GM19463 (cell line): ENCODE measurements at regions not wholly inside any gene's neighbourhood (a gene's known extent, or its start where the extent isn't known, plus 50 kb on each side); places are given as distances from the start of the nearest gene placed in this dataset.

Experiments
- ATAC-seq: cut with Tn5 transposase; IDR thresholded peaks from one replicate; pipeline ENCODE4 v1.9.1; 2021; ENCODE audit warnings: mild to moderate bottlenecking, moderate library complexity; ENCODE audit not compliant: unreplicated experiment

DNA sequence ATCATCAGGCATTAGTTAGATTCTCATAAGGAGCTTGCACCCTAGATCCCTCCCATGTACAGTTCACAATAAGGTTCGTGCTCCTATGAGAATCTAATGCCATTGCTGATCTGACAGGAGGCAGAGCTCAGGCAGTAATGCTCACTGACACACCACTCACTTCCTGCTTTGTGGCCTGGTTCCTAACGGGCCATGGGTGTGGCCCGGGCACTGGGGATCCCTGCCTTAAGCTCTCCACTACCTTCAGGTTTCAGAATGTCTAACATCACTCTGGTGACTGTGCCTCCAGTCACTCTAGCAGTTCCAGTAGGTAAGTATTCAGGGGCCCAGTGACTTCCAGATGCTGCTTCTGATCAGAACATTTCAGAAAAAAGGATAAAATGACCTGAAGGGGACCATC is 152.4 kb downstream of the LRRC70 start:
- ATAC-seq: peak; percentile 75

DNA sequence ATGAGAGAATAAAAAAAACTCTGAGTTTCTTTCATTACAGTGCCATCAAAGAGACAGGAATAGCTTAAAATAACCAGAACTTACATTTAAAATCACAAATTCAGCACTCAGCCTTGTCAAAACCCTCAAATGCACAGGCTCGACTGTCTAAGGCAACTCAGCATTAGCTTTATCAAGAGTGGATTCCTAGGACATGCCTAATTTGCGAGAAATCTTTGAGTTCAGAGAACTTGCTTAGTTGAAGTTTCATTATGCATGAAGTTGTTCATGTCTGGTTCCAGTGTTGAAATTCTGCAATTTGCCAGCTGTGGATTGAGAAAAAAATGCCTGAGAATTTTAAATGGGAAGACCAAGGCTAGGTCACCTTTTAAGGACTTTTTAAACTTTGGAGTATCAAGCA is 151.1 kb downstream of the LRRC70 start:
- no peak for ATAC-seq

DNA sequence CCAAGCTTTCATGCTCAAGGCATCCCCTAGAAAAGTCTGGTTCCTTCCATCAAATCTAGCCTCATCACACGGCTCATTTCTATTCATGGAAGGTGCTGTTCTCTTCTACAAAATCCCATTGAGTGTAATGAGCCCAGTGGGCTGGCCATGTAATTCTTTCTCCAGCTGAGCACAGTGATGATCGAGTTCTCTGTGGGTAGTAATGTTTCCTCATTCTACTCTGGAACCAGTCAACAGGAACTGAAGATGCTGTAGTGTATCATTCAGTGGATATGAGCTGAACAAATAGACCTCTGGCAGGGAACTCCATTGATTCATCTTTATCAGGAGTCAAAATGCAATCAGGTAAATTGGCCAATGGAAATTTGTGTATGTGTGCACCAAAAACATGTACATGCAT is 149.2 kb downstream of the LRRC70 start:
- ATAC-seq: no peak

DNA sequence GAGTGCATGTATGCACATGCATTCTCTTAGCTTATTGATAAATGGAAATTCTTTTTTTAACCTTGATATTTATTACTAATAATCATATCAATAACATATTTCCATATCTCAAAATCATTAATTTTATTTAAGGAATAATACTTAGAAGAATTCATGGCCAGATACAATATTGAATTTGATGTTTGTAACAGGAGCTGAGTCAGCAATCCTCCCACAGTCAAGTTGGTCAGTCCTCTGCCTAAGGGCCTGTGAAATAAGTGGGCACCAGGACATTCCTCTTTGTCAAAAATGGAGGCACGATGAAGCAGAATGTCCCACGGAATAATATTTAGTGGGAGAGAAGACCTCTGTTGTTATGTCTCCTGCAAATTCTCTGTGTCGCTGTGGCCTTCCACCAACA is 148.6 kb downstream of the LRRC70 start:
- ATAC-seq: no peak

DNA sequence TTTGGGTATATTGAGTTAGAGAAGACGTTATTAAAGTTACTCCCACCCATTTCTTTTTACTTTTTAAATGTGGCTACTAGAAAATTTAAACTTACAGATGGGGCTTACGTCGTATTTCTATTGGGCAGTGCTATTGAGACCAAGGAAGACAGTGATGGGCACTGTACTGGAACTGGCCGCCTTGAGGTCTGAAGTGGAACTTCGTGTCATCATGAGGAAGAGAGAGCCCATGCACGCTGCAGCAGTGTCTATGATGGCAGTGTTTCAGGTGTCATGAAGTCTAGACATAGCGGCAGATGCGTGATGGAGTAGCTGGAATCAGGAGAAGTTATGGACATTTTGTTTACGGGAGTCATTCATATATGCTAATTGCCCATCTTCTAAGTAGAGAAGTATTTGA is 143.7 kb downstream of the LRRC70 start:
- ATAC-seq: no peak

DNA sequence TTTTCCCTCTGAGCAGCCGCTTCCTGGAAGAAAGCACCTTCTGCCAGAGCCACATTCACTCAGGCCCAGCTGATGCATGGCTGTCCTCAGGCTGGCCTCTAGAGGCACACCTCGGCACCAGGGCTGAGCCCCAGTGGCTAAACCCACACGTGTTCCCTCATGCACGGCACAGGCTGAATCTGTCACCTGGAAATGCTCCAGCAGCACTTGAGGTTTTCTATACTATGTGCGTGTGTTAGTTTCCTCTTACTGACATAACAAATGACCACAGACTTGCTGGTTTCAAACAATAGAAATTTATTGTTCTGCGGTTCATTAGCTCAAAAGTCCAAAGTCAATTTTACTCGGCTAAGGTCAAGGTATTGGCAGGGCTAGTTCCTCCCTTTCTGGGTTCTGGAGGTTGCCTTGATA is 141.4 kb downstream of the LRRC70 start:
- ATAC-seq: peak; percentile 99

- no peak for ATAC-seq
Measured at GRCh38 chr5:62719061-62719720, 140.6 kb downstream of the LRRC70 start.

DNA sequence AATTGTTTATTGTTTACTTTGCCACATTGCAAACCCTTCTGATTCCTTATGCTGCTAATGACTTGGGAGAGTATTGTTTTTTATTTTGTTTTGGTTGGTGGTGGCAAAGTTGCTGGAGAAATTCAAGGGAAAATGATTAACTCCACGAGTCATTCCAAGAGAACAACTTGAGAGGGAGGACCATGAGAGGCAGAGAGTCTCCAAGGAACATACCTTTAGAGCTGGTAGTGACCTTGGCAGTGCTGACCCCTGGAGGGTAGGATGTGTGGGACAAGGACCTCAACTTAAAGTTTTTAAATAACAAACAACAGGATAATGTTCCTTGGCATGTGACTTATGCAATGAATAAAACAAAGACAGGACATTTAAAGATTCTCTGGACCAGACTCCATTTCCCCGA is 139.7 kb downstream of the LRRC70 start:
- ATAC-seq: no peak

DNA sequence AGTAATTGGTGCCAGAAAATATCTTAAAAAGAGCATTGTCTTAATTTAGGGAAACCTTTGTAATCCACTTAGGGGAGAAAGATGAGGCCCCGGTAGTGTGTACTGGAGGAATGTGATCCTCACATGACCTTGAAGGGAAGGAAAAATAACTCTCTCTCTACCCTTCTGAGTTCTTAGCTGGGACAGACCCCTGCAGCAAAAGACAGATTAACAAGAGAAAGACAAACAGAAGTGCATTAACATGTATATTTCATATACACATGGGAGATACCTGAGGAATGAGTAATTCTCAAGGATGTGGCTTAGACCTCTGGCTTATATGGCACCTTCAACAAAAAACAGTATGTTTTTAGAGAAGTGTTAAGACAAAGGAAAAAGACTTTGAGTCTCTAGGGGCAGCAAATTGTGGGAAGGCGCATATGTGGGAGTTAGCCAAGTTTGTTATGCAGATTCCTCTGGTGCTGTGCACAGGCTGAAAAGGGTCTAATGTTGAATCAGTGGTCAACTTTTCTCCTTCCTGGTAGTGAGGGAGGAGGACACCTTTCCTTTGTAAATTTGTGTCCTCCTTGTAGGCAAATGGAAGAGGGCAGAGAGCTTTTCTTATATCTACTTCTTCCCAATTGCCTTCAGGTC is 138.8 kb downstream of the LRRC70 start:
- no peak for ATAC-seq

DNA sequence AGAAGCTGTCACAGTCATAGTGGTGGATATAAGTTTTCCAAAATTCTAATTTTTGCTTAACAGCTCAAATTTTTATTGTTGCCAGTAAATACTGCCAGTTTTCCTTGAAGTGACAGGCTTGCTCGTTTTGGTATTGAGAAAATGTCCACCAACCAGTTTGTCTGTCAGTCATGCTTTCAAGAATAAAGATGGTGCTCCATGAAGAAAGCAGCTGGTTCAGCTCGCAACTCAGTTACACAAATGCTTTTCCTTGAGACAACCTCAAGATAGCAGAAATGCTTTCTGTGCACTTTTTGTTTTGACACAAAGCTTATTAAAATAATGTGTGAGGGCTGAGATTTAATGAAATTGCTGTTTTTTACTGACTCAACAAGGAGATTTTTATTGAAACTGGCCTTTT is 135.7 kb downstream of the LRRC70 start:
- ATAC-seq: no peak

GRCh38 chr5:62708481-62709325 is 130.1 kb downstream of the LRRC70 start:
- ATAC-seq: no peak

DNA sequence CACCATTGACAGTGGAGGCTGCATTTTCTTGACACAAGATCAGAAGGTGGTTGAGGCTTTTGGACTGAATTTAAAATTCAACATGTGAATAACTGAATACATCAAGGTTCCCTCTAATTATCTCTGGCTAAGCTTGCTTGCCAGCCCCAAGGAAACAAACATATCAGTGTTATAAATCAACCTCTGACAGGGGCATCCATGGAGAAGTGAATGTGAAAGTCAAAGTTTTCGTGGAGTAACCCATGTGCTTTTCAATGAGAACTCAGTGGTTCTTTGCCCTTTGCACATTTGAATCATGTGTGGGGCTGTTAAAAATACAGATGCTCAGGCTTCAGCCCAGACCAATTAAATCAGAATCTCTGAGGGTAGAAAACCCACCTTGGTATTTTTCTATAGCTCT is 128.9 kb downstream of the LRRC70 start:
- no peak for ATAC-seq

DNA sequence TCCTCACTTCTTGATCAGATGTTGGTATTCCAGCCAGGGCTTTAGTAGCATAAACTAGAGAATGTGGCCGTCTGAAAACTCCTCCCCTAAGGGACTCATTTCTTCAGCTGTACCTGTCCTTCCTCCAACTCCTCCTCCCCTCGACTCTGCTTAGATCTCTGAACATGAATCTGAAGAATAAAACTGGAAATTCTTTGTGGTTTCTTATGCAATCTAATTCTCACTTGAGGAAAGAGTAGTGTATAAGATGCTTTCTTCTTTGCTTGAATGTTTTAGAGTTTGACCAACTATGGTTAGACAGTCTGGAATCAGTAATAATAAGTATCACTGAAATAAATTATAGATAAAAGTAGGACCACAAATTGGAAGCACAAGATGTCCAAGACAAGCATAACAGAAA is 128.5 kb downstream of the LRRC70 start:
- ATAC-seq: no peak

- ATAC-seq: no peak
Measured at GRCh38 chr5:62705022-62705421, 126.4 kb downstream of the LRRC70 start.

- no peak for ATAC-seq
Measured at GRCh38 chr5:62702126-62702525, 123.5 kb downstream of the LRRC70 start.

GRCh38 chr5:62701036-62701435 is 122.4 kb downstream of the LRRC70 start:
- no peak for ATAC-seq

GRCh38 chr5:62698756-62699155 is 120.1 kb downstream of the LRRC70 start:
- ATAC-seq: no peak

DNA sequence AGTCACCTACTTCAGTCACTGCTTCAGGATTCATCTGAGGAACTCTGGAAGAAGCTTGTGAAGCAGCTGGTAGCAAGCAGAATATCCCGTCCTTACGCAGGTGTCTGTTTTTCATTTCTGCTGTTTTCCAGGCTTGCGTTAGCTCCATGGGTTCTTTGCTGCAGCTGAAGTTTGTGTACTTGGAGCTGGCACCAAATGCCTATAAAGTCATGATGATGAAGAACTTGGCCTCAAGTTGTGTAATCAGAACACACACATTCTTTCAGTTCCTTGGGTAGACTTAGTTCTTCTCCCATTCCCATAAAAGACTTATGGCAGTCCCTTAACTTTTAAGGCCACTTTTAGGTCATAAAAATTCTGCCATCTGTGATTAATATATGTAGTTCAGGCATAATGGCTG is 116.7 kb downstream of the LRRC70 start:
- ATAC-seq: no peak

DNA sequence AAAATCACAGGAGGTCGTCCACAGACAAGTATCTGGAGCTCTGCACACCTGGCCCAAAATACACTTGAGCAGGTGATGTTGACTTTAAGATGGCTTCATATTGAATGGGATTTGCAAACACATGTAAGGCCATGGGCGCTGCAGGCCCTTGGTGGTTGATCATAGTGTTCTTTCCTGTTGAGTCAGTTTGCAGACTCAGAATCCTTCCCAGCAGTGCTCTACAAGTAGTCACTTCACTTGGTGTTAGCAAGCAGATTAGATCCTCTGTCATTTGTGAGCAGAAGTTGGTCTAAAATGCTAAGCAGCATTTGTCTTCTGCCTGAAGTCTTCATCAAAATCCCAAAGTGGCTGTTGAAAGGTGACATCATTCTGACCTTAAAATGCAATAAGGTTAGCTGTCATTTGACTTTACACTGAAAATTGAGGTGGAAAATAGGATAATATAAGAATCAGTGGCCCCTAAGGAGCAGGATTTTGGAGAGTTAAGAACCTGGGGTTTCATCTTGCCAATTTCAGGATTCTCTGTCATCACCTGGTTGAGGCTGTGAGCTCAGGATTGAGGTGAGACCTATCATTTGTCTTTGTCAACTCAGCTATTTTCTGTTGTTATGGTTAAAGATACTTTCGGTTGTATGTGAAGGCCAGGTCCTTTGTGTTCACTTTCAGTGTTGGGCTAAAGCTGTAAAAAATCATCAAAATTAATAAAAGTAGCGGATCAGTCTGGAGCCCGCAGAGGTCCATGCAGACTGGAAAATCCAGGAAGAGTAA is 114.5 kb downstream of the LRRC70 start:
- no peak for ATAC-seq

- no peak for ATAC-seq
Measured at GRCh38 chr5:62691946-62692345, 113.3 kb downstream of the LRRC70 start.

DNA sequence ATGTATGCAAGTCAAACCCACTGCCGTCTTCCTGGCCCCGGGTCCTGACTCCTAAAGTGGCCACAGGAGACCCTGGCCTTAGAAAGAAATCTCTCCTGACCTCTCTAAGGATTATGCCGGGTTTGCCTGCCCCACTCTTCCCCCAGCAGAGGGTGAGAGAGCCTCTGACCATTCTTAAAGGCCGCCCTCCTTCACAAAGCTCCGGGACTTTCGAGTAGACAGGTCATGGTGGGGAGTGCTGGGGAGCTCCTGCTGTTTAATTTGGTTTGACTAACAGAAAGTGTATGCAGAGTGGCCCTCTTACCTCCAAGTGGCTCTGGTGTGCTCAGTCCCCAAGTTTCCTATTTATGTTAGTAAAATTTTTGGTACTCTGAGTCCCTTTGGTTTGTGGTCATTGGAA is 111.8 kb downstream of the LRRC70 start:
- peak; percentile 10 for ATAC-seq
